H1 (cell line): ENCODE measurements at regions not wholly inside any gene's neighbourhood (a gene's known extent, or its start where the extent isn't known, plus 50 kb on each side); places are given as distances from the start of the nearest gene placed in this dataset.

Source experiments
- ASH2L ChIP-seq: fragments of 200-600, 300-600 bp; sonication (generic); IDR thresholded peaks from one replicate; pipeline ENCODE4 v1.7.1; 2017; ENCODE audit warnings: low read length
- EGR1 ChIP-seq: IDR thresholded peaks from 2 replicates; pipeline ENCODE4 v1.6.1; 2011; ENCODE audit warnings: low read depth, low read length, borderline replicate concordance
- KDM1A ChIP-seq: fragments of 200-600, 300-600 bp; sonication (generic); IDR thresholded peaks from 2 replicates; pipeline ENCODE4 v1.7.1; 2016; ENCODE audit warnings: mild to moderate bottlenecking, low read length, borderline replicate concordance
- KDM5A ChIP-seq: fragments of 200-600 bp; IDR thresholded peaks from 2 replicates; pipeline ENCODE4 v1.7.1; 2012; ENCODE audit warnings: mild to moderate bottlenecking, low read length, inconsistent platforms, mixed read lengths
- POLR2AphosphoS5 ChIP-seq: IDR thresholded peaks from 2 replicates; pipeline ENCODE4 v1.6.1; 2011; ENCODE audit warnings: low read depth, low read length
- SRF ChIP-seq: IDR thresholded peaks from 2 replicates; pipeline ENCODE4 v1.6.1; 2011; ENCODE audit warnings: mild to moderate bottlenecking, low read depth, low read length, moderate library complexity

- TF ChIP-seq ASH2L, result no peak
- TF ChIP-seq KDM5A, result no peak
- TF ChIP-seq SRF, result no peak
- no peak for TF ChIP-seq POLR2AphosphoS5
- no peak for TF ChIP-seq EGR1
- TF ChIP-seq KDM1A, result no peak
Observed at GRCh38 chr10:29949411-29950011, 109.9 kb downstream of the JCAD start (continued).
